MM.1S (cell line): ENCODE measurements at regions not wholly inside any gene's neighbourhood (a gene's known extent, or its start where the extent isn't known, plus 50 kb on each side); places are given as distances from the start of the nearest gene placed in this dataset.

Experiments
- DNase-seq: peaks from one replicate; pipeline ENCODE4 v3.0.0-alpha.2; 2015
- H2AFZ ChIP-seq: fragments of 300-600 bp; sonication (generic); 2 replicates; pipeline ENCODE4 v1.6.0; 2016; ENCODE audit warnings: antibody characterized with exemption, low read length
- H3F3A ChIP-seq: fragments of 300-600 bp; sonication (generic); 2 replicates; pipeline ENCODE4 v1.6.1; 2016; ENCODE audit warnings: mild to moderate bottlenecking, antibody characterized with exemption, low read length, moderate library complexity, mixed read lengths; ENCODE audit not compliant: insufficient read depth
- H3K27ac ChIP-seq: fragments of 300-600 bp; sonication (generic); 2 replicates; pipeline ENCODE4 v1.5.1; 2016; ENCODE audit warnings: mild to moderate bottlenecking, low read length
- H3K27me3 ChIP-seq: fragments of 300-600 bp; sonication (generic); replicated peaks from 2 replicates; pipeline ENCODE4 v1.6.0; 2016; ENCODE audit warnings: low read length; ENCODE audit not compliant: insufficient read depth
- H3K36me3 ChIP-seq: fragments of 300-600 bp; sonication (generic); replicated peaks from 2 replicates; pipeline ENCODE4 v1.6.1; 2016; ENCODE audit warnings: mild to moderate bottlenecking, low read length, mixed read lengths; ENCODE audit not compliant: insufficient read depth
- H3K4me1 ChIP-seq: fragments of 300-600 bp; sonication (generic); 2 replicates; pipeline ENCODE4 v1.6.1; 2016; ENCODE audit warnings: low read length, mixed read lengths
- H3K4me2 ChIP-seq: fragments of 300-600 bp; sonication (generic); 2 replicates; pipeline ENCODE4 v1.6.0; 2016; ENCODE audit warnings: low read depth, low read length
- H3K4me3 ChIP-seq: fragments of 300-600 bp; sonication (generic); 2 replicates; pipeline ENCODE4 v1.5.1; 2016; ENCODE audit warnings: low read length, mixed read lengths
- H3K79me2 ChIP-seq: fragments of 300-600 bp; sonication (generic); 2 replicates; pipeline ENCODE4 v1.6.1; 2016; ENCODE audit warnings: mixed run types, low read length, mixed read lengths
- H3K9ac ChIP-seq: fragments of 300-600 bp; sonication (generic); 2 replicates; pipeline ENCODE4 v1.6.1; 2016; ENCODE audit warnings: low read length, mixed read lengths
- H3K9me2 ChIP-seq: fragments of 300-600 bp; sonication (generic); replicated peaks from 2 replicates; pipeline ENCODE4 v1.6.1; 2016; ENCODE audit warnings: mild to moderate bottlenecking, low read length, mixed read lengths; ENCODE audit not compliant: insufficient read depth
- H3K9me3 ChIP-seq: fragments of 300-600 bp; sonication (generic); replicated peaks from 2 replicates; pipeline ENCODE4 v1.6.1; 2016; ENCODE audit warnings: mild to moderate bottlenecking, low read length, mixed read lengths; ENCODE audit not compliant: insufficient read depth
- H4K20me1 ChIP-seq: fragments of 300-600 bp; sonication (generic); 2 replicates; pipeline ENCODE4 v1.6.1; 2016; ENCODE audit warnings: mild to moderate bottlenecking, low read length, moderate library complexity, mixed read lengths; ENCODE audit not compliant: insufficient read depth
- CTCF ChIP-seq: fragments of 300-600 bp; sonication (generic); IDR thresholded peaks from 2 replicates; pipeline ENCODE4 v1.5.1; 2016; ENCODE audit warnings: antibody characterized with exemption, low read length, mixed read lengths
- EZH2 ChIP-seq: fragments of 300-600 bp; sonication (generic); optimal IDR thresholded peaks from 2 replicates; pipeline ENCODE3; 2017; ENCODE audit warnings: low read depth, mild to moderate bottlenecking, antibody characterized with exemption, low read length, mixed read lengths
- EZH2phosphoT487 ChIP-seq: fragments of 300-600 bp; sonication (generic); IDR thresholded peaks from 2 replicates; pipeline ENCODE4 v1.6.1; 2018; ENCODE audit warnings: antibody characterized with exemption, low read length

- H3K9ac ChIP-seq, result no peak overlapping the region
- H3K36me3 ChIP-seq, result no peaks in the 10 kb centered on the region
- no peaks in the 10 kb centered on the region for H3K4me1 ChIP-seq
- H3K9me2 ChIP-seq, result no peaks in the 10 kb centered on the region
- H3K79me2 ChIP-seq, result no peaks in the 10 kb centered on the region
- DNase-seq, result no peak
- H3K4me3 ChIP-seq, result no peak overlapping the region
- no peaks in the 10 kb centered on the region for H3F3A ChIP-seq
- H2AFZ ChIP-seq, result no peak overlapping the region
- H3K9me3 ChIP-seq, result no peaks in the 10 kb centered on the region
- H3K27me3 ChIP-seq, result no peaks in the 10 kb centered on the region
- no peak for TF ChIP-seq EZH2phosphoT487
- TF ChIP-seq CTCF, result no peak
- no peak overlapping the region for H3K27ac ChIP-seq
- no peak overlapping the region for H3K4me2 ChIP-seq
- H4K20me1 ChIP-seq, result no peaks in the 10 kb centered on the region
Measured at GRCh38 chr2:18317017-18317416, 243.4 kb downstream of the RDH14 start.

GRCh38 chr2:18312818-18313217 lies 247.6 kb downstream of the RDH14 start:
- no peak for DNase-seq

GRCh38 chr2:18311420-18312195 lies 248.8 kb downstream of the RDH14 start:
- no peaks in the 10 kb centered on the region for H3K4me1 ChIP-seq

More at GRCh38 chr2:18312818-18313217, 247.6 kb downstream of the RDH14 start:
- no peak for TF ChIP-seq CTCF
- no peak for TF ChIP-seq EZH2
- no peak for TF ChIP-seq EZH2phosphoT487
- Histone ChIP-seq H3F3A (no peaks in the 10 kb centered on the region), H3K4me1 (no peaks in the 10 kb centered on the region), H3K4me2 (no peak overlapping the region), H3K4me3 (no peak overlapping the region), H3K79me2 (no peaks in the 10 kb centered on the region), H3K36me3 (no peaks in the 10 kb centered on the region), H3K9ac (no peak overlapping the region), H3K9me3 (no peaks in the 10 kb centered on the region), H3K27ac (no peak overlapping the region), H2AFZ (no peak overlapping the region), H4K20me1 (no peaks in the 10 kb centered on the region), H3K9me2 (no peaks in the 10 kb centered on the region), H3K27me3 (no peaks in the 10 kb centered on the region)

More at GRCh38 chr2:18311420-18312195, 248.8 kb downstream of the RDH14 start:
- H3F3A ChIP-seq, result no peaks in the 10 kb centered on the region
- H3K27me3 ChIP-seq, result no peaks in the 10 kb centered on the region
- H2AFZ ChIP-seq, result no peak overlapping the region
- no peak overlapping the region for H3K4me3 ChIP-seq
- no peaks in the 10 kb centered on the region for H3K79me2 ChIP-seq
- no peak for TF ChIP-seq EZH2phosphoT487
- TF ChIP-seq EZH2, result no peak
- TF ChIP-seq CTCF, result no peak
- H4K20me1 ChIP-seq, result no peaks in the 10 kb centered on the region
- no peak for DNase-seq
- no peak overlapping the region for H3K9ac ChIP-seq
- no peaks in the 10 kb centered on the region for H3K36me3 ChIP-seq
- no peak overlapping the region for H3K27ac ChIP-seq
- no peaks in the 10 kb centered on the region for H3K9me3 ChIP-seq
- H3K4me2 ChIP-seq, result no peak overlapping the region
- H3K9me2 ChIP-seq, result no peaks in the 10 kb centered on the region
